Amygdala (tissue), 56 donors: ENCODE measurements at regions not wholly inside any gene's neighbourhood (a gene's known extent, or its start where the extent isn't known, plus 50 kb on each side); places are given as distances from the start of the nearest gene placed in this dataset.
"Not testable (repeated sequence)": the region's sequence is repeated elsewhere in the genome, so short reads cannot be mapped to it uniquely, and the experiment has no call there.

Experiments used
- DNase-seq, 56 donors: peaks; one replicate each; lab custom pipeline; 2025; lab: John Stamatoyannopoulos, UW

DNA sequence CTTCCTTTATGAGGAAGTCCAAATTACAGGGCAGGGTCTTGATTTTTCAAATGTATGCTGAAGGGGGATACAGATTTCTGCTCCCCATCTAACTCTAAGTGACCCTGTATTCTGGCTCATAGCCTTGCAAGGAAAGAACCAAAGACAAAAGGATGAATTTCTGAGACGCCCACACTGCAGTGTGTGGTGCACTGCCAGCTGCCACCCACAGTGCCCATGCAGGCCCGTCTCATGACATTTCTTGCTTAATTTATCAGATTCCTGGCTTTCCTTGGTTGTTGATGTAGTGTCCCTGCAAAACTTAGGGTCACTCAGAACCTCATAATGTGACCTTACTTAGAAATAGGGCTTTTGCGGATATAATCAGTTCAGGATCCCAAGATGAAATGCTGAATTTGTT lies 68.0 kb downstream of the CBLN4 start:
- DNase-seq, result no peak

DNA sequence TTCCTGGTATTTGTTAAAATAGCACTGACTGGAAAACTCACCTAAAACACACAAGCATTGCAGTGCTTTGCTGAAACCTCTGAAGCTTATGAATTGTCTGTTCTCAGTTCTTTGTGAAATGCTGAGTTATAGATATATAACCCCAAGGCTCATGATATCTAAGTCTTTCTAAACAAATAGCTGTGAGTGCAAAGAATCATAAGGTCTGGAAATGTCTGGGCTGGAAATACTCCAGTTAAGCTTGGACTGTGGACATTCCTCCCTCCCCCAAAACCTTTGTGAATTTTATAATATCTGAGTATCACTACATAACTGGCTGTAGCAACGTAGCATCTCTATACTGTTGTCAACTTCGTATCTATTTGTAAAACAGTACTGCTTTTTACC lies 69.1 kb downstream of the CBLN4 start:
- DNase-seq, result no peak

DNA sequence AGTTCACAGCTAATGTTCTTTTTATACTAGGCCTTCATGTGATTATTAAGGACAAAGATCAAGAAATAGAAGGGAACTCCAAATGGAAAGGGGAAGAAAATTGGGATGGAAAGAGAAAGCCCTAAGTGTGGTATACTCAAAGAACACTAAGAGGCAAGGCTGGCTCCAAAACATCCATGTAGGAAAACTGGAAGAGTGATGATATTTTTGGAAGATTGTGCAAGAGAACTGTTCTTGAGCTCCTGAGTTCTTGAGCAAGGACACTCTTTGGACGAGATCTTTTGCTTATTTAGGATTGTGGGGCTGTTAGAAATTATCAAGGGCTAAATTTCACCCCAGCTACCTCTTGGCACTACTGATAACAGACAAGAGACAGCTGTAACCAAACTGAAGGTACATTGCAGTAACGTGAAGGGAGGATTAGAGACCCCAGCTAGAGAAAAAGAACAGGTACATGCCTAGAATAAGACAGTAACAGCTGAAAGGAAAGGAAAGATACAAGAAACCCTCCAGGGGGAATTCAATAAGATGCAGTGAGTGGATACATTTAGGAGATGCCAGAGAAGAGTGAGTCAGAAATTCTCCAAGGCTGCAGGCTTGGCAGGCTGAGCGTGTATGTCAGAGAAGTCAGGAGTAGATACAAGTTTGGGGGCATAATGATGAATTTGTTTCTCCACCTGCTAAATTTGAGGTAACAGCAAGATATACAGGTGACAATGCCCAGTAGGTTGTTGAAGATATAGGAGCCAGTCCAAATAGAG lies 69.7 kb downstream of the CBLN4 start:
- no peak for DNase-seq

DNA sequence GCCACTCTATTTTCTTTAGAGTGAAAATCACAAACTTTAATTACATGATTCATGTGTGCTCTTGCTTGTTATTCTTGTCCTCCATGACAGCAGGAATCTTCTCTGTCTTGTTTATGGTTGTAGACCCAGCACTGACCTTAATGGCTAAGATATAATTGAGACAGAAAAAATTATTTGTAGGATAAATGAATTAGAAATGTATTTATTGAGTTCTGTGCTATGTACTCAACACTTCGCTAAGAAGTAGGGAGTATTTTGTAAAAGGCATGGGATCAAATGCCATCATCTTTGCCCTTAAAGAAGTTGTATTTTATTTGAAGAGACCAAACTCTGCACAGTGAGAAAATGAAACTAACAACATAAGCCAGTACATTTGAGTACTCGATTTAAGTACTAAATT lies 71.2 kb downstream of the CBLN4 start:
- no peak for DNase-seq

DNA sequence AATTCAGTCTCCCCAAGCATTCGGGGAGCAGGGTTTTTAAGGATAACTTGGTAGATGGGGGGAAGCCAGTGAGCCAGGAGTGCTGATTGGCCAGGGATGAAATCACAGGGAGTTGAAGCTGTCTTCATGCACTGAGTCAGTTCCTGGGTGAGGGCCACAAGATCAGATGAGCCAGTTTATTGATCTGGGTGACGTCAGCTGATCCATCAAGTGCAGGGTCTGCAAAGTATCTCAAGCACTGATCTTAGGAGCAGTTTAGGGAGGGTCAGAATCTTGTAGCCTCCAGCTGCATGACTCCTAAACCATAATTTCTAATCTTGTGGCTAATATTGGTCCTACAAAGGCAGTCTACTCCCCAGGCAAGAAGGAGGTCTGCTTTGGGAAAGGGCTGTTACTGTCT lies 74.4 kb downstream of the CBLN4 start:
- not testable (repeated sequence) for DNase-seq

DNA sequence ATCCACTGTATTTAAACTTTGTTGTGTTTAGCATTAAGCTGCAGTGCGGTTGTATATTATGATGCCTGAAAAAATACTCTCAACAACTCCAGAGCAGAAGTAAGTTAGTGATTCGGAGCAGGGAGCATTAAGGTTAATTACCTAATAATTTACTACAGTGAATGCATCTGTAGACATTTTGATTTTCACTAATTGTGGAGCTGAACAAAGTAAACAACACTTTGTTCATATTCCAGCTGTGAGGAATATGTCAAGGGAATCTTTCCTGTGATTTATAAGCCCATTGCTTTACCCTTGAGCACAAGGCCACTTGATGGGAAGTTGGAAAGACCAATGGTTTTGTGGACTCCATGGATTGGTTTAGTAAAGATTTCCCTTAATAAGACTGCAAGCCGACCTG lies 77.1 kb downstream of the CBLN4 start:
- no peak for DNase-seq

DNA sequence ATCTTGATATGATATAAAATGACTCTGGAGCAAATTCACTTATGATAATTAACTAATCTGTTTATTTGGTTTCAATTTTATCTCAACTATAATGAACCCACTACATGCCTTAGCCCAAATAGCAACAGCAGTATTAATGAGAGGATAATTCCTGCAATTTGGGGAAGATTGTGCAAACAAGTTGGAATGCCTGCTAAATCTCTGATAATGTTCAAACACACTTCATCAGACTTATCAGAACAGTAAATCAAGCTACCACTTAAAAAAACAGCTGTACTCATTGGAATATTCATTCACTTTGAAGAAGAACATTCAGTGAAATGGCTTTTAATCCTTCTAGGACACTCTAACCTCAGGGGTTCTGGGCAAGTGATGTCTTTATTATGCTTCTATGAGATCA lies 85.4 kb downstream of the CBLN4 start:
- no peak for DNase-seq

DNA sequence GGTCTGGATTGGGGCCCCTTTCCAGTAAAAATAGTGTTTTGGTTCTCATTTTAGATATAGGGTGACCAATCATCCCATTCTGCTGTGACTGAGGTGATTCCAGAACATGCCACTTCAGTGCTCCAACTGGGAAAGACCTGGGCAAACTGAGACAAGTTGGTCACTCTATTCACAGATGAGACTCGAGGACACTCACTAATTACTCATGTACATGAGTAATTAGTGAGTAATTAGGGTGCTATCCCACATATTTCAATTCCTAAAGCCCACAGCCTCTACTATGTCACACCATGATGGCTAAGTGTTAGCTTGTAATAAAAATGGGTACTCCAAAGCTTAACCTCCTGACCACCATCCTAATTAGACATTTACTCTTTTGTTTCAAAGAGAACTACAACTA lies 86.0 kb downstream of the CBLN4 start:
- no peak for DNase-seq

DNA sequence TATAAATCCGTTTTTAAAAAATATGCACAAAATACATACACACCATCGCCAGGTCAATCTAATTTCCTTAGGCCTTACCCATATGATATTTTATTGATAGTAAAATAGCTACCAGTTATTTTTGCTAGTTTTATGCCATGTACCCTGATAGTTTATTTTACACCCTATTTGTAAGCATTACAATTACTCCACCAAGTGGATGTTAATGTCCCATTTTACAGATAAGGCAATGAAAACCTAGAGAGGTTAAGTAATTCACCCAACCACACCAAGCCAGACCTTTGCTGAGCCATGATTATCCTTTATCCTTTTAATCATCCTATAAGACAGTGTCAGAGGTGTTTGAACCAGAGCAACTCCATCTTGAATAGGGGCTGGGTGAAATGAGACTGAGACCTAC lies 86.8 kb downstream of the CBLN4 start:
- DNase-seq, result no peak

DNA sequence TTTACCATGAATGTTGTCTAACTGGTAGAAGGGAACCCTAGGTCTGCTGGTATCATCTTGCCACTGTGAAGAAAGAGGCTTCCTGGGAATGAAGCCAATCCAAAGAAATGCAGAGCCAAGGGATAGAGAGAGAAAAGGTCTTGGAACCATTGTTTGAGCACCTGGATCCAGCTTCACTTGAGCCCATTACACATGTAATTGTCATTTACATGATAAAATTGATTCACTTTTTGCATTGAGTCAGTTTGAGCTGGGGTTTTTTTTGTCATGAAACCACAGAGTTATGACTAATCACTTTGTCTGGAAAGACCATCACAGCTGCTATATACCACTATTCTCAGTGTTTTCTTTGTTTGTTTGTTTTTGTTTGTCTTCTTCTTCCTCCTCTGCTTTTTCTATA lies 112.3 kb downstream of the CBLN4 start:
- no peak for DNase-seq

DNA sequence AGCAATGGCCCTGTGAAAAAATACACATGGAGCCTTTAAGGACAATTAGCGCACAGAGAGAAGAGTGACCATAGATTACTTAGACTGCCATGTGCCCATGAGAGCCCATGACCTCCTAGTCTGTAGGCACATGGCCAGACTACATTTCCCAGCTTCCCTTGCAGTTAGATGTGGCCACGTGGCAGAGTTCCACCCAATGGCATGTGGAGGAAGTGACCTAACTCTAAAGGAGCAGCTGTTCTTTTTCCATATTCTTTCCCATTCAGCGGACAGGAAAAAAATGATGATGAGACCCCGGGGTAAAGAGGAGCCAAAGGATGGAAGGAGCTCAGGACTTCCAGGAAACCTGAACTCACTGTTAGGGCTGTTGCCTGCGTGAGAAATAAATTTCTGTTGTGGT lies 116.6 kb downstream of the CBLN4 start:
- no peak for DNase-seq

DNA sequence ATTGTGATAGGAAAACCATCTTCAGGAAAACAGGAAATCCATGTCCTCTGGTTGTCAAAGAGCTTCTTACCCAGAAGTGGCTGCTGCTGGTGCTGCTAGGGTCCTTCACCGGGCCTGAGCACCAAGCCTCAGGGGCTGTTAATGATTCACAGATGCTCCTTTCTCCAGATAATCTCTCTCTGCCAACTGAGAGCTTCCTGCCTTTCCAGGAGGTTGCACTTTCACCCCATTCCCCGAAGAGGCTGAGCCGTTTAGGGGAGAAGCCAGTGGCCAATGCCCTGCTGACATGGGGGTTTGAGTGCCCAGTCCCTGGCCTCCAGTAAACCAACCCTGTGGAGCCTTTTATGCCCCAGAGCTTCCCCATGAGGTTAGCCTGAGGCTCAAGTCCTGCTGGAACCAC lies 122.4 kb downstream of the CBLN4 start:
- DNase-seq, result no peak

DNA sequence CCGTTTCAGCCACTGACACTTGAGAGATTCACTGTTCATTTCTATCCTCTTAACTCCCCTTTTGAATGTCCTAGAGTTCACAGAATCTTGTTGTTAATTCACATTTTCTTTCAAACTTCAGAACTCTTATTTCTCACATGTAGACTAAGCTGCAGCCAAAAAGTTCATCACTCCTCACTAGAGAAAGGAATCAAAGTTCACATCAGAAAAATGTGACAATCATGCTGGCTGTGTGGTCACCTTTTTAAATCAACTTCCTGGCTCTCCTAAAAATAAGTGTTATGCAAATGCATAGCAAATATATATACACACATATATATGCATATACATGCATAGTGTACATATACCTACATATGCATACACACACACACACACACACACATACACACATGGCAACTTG lies 123.0 kb downstream of the CBLN4 start:
- no peak for DNase-seq

DNA sequence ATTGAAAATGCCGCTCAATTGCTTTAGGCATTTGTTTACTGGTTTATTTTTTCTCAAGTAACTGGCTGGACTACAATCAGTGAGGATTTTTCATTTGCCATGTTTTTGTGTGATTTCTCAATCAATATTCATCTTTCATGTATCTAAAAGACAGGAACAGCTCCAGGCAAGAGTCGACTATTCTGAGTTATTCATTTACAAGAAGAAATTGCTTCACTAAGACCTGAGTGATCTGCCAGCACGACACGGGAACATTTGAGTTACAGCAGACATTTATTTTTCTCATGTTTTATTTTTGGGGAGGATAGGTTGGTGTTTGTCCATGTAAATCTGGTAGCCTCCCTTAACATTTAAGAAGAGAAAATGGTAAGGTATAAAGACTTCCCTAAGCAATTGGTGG lies 124.1 kb downstream of the CBLN4 start:
- DNase-seq, result no peak

DNA sequence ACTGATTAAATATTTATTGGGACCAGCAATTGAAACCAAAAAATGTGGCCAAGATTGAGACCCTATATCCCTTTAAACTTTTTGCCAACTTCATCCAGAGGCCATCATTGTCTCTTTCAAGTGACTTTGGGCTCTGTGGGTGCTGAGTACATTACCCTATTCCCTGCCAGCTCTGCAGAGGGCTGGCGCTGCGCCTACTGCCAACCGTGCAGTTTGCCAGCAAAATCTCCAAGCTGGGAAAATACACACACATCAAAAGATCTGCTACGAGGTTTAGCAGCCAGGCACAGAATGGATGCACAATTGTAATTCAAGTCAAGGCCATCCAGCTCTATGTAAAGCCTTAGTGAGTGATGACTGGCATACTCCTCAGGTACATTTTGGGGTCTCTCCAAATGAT lies 125.0 kb downstream of the CBLN4 start:
- DNase-seq, result peak in 9 of 56 donors; percentile 1 to 21 (median 4)

DNA sequence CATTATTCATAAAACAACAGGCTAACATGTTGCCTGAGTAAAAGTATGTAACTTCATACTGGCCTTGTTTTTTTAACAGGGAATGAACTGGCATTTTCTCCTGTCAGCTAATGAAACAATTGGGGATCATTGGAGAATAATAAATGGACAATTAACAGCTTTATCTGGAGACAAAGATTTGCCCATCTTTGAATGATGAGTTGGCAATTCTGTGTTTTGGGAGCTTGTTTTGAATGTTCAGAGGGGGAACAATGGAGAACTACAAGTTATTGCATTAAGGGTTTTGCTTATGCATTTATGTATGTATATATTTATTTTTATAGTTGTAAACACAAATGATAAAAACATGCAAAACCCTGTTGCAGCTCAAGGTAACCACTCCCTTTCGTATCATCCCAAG lies 150.3 kb downstream of the CBLN4 start:
- no peak for DNase-seq

DNA sequence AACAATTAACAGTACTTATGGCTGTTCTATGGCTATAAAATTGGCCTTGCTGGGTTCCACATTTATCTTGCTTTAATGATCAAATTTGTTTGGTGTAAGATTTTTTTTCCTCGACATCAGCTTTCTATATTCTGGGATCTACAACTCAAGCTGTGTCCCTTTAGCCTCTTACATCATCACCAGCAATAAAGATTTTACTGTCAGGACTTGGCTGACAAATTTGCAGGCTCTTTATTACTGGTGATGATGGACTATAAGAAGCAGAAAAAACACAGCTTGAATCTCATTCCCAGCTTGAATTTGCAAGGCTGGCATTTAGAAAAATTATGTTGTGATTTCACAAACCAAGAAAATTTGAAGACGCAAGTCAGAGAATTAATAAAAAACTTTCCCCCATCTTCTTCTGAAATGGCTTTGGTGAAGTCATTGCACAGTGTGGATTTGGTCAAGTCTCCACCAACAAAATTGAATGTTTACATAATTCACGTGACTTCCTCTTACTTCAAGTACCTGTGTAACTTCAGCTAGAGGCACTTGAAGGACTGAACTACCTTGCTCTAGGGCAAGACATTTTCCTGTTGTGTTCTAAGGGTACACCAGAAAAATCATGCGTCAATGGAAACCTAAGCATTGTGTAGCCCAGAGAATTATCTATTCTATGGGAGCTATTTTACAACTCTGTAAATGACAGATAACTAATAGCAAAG lies 175.0 kb downstream of the CBLN4 start:
- DNase-seq, result no peak

DNA sequence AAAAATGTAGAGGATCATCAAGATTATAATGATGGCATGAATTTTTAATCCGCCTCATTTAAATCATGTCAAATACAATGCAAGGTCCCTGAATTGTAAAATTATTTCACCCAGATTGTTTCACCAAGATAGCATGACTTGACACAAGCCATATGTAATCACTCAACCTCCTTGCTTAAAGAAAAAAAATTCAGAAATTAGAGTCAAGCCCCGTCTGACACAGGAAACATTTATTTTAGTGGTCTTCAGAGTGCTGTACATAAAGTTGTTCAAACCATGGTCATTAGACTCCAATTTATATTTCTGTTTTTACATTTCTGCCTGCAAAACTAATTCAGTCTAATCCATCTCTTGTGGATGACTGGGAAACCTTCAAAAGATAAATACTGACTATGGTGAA lies 200.2 kb downstream of the CBLN4 start:
- DNase-seq, result no peak

DNA sequence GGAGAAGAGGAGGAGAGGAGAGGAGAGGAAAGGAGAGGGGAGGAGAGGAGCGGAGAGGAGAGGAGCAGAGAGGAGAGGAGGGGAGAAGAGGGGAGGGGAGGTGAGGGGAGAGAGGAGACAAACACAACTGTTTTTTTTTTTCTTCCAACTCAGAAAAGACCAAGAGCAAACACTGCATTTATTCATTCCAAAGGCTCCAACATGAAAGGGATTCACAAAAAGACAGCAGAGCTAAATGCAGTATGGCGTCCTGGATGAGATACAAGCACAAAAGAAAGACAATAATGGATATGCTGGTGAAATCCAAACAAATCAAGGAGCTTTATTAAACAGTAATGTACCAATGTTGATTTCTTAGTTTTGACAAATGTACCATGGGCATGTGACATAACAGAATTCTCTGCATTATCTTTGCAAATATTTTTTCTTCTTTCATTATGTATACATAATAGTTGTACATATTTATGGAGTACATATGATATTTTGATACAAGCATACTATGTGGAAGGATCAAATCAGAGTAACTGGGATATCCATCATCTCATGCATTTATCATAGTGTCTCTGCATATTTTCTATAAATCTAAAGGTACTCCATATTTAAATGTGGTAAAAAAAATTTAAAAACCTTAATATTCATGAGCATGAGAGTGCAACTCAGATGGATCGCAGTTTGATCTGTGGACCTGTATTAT lies 204.6 kb downstream of the CBLN4 start:
- no peak for DNase-seq

DNA sequence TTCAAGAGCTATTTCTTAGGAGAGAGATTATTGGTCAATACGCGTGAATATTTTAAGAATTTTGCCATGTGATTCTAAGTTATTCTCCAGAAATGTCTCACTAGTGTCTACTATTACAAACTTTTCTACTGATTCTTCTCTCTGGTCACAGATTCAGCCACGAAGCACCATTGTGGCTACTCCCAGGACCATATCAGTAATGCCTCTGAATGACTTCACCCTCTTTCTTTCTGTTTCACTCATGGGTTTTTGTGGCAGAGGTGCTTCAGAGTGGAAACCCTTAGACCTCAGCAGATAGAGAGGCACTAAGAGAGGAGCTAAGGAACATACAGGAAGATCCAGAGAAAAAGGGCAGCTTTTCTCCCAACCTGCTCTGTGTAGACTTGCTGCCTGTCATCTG lies 211.3 kb downstream of the CBLN4 start:
- DNase-seq, result no peak

DNA sequence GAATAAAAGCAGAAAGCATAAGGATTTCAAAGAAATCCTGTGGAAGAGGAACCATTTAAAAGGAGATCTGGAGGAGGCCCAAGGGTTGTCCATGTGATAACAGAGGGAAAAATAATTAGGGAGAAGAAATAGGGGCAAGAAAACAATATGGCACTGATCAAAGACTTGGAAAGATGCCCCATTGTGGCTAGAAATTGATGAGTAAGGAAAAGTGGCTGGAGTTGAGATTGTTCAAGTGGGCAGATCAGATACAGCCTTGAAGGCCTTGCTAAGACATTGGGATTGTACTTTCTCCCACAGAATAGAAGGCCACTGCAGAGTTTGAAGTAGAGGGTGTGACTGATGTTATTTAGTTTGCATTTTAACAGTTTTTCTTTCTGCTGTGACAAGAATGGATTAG lies 213.3 kb downstream of the CBLN4 start:
- no peak for DNase-seq

DNA sequence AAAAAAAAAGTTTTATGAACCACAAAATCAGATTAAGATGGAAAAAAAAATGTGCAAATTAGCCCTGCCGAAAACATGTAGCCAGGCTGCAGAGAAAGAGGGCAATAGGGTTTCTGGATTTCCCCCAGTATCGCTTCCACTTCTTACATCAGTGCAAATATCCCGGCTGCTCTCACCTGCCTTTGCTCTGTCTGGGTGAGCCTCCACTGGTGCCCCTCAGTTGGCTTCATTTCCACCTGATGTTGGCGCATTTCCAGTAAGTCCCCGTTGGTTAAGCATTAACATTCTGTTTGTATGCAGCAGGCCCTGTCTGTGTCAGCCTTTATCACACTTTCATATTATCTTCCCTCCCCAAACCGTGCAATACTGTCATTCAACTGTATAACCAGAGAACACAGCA lies 215.1 kb downstream of the CBLN4 start:
- DNase-seq, result no peak
